ENCODE measurements at regions not wholly inside any gene's neighbourhood (a gene's known extent, or its start where the extent isn't known, plus 50 kb on each side); places are given as distances from the start of the nearest gene placed in this dataset.

GRCh38 chr6:90805619-90806155 is 218.8 kb upstream of the MAP3K7 start:
- TF ChIP-seq CTCF (conservative IDR thresholded peaks at IDR 0.05) (no peak), EZH2 (IDR thresholded peaks at IDR 0.05; ENCODE audit: low read depth) (no peak)
